IMR-90 (cell line): ENCODE measurements at regions not wholly inside any gene's neighbourhood (a gene's known extent, or its start where the extent isn't known, plus 50 kb on each side); places are given as distances from the start of the nearest gene placed in this dataset.

Experiments used
- ATAC-seq: fragments of 200-7000 bp; cut with Tn5 transposase; 2 replicates; pipeline ENCODE4 v1.9.1; 2020; ENCODE audit warnings: low read depth, mild to moderate bottlenecking, moderate library complexity
- BruUV-seq: library from RNA; stranded (reverse); fragments of 400-500 nt; replicated peaks from 2 replicates; lab custom pipeline; 2021; lab: Mats Ljungman, UMichigan
- CTCF ChIA-PET: fragments of 300-600 bp; formaldehyde crosslinking; extraction: SDS; loops from one replicate; lab custom pipeline; 2021; ENCODE audit warnings: antibody characterized with exemption; lab: Yijun Ruan, JAX
- POLR2A ChIA-PET: fragments of 300-600 bp; sonication (Branson Sonifier 250); formaldehyde crosslinking; loops from one replicate; lab custom pipeline; 2022; ENCODE audit warnings: antibody characterized with exemption; ENCODE audit not compliant: unreplicated experiment; lab: Charles Lee
- DNase-seq: peaks from one replicate; pipeline ENCODE4 v3.0.0; 2013
- H2AFZ ChIP-seq: replicated peaks from 2 replicates; pipeline ENCODE3; 2013; ENCODE audit warnings: low read length, mild to moderate bottlenecking; ENCODE audit not compliant: poor library complexity
- H2AK5ac ChIP-seq: 2 replicates; pipeline ENCODE4 v1.6.1; 2013; ENCODE audit warnings: low read depth, low read length, inconsistent platforms
- H2AK9ac ChIP-seq: replicated peaks from 2 replicates; pipeline ENCODE3; 2013; ENCODE audit warnings: mild to moderate bottlenecking, low read depth, low read length, moderate library complexity; ENCODE audit not compliant: poor library complexity
- H2BK120ac ChIP-seq: 2 replicates; pipeline ENCODE4 v1.6.1; 2013; ENCODE audit warnings: low read depth, low read length, inconsistent platforms
- H2BK15ac ChIP-seq: 3 replicates; pipeline ENCODE4 v1.6.1; 2013; ENCODE audit warnings: low read depth, low read length, inconsistent platforms
- H2BK20ac ChIP-seq: 2 replicates; pipeline ENCODE4 v1.6.1; 2013; ENCODE audit warnings: low read depth, mild to moderate bottlenecking, inconsistent platforms, low read length, moderate library complexity
- H2BK5ac ChIP-seq: 2 replicates; pipeline ENCODE4 v1.6.1; 2013; ENCODE audit warnings: mild to moderate bottlenecking, low read depth, low read length, inconsistent platforms; ENCODE audit not compliant: poor library complexity, severe bottlenecking
- H3K14ac ChIP-seq: replicated peaks from 2 replicates; pipeline ENCODE4 v1.6.1; 2013; ENCODE audit warnings: low read depth, low read length, inconsistent platforms
- H3K18ac ChIP-seq: 2 replicates; pipeline ENCODE4 v1.6.1; 2013; ENCODE audit warnings: low read depth, low read length, control low read depth
- H3K23ac ChIP-seq: 2 replicates; pipeline ENCODE4 v1.6.1; 2013; ENCODE audit warnings: low read depth, low read length, inconsistent platforms
- H3K27ac ChIP-seq: 2 replicates; pipeline ENCODE4 v1.5.1; 2013; ENCODE audit warnings: mild to moderate bottlenecking, control low read depth, low read length; ENCODE audit not compliant: insufficient read depth
- H3K27me3 ChIP-seq: 2 replicates; pipeline ENCODE4 v1.6.1; 2013; ENCODE audit warnings: low read length; ENCODE audit not compliant: control insufficient read depth, insufficient read depth
- H3K36me3 ChIP-seq: 2 replicates; pipeline ENCODE4 v1.6.1; 2013; ENCODE audit warnings: low read length, mixed read lengths; ENCODE audit not compliant: control insufficient read depth, insufficient read depth
- H3K4ac ChIP-seq: 2 replicates; pipeline ENCODE4 v1.6.1; 2013; ENCODE audit warnings: low read depth, low read length, inconsistent platforms
- H3K4me1 ChIP-seq: 2 replicates; pipeline ENCODE4 v1.6.1; 2013; ENCODE audit warnings: low read length, mixed read lengths; ENCODE audit not compliant: control insufficient read depth, insufficient read depth
- H3K4me2 ChIP-seq: 2 replicates; pipeline ENCODE4 v1.6.1; 2013; ENCODE audit warnings: low read depth, mild to moderate bottlenecking, control low read depth, low read length, moderate library complexity
- H3K4me3 ChIP-seq: 2 replicates; pipeline ENCODE4 v1.5.1; 2013; ENCODE audit warnings: low read depth, mild to moderate bottlenecking, control low read depth, low read length, moderate library complexity; ENCODE audit not compliant: insufficient read depth
- H3K56ac ChIP-seq: 2 replicates; pipeline ENCODE4 v1.6.1; 2013; ENCODE audit warnings: low read length, inconsistent platforms; ENCODE audit not compliant: insufficient read depth; ENCODE audit errors: extremely low read depth
- H3K79me1 ChIP-seq, 2 experiments: 2 replicates each; pipeline ENCODE4 v1.6.1; 2013; ENCODE audit warnings: low read length in 2 of 2, inconsistent platforms in 1 of 2, low read depth in 1 of 2
- H3K9ac ChIP-seq: 2 replicates; pipeline ENCODE4 v1.6.1; 2013; ENCODE audit warnings: low read depth, low read length, control low read depth
- H3K9me1 ChIP-seq: 2 replicates; pipeline ENCODE4 v1.6.1; 2013; ENCODE audit warnings: low read length, inconsistent platforms; ENCODE audit not compliant: insufficient read depth
- H3K9me3 ChIP-seq: 2 replicates; pipeline ENCODE4 v1.6.1; 2013; ENCODE audit warnings: low read length; ENCODE audit not compliant: control insufficient read depth, insufficient read depth
- H4K20me1 ChIP-seq: 2 replicates; pipeline ENCODE4 v1.6.1; 2013; ENCODE audit warnings: low read length, inconsistent platforms; ENCODE audit not compliant: insufficient read depth
- H4K5ac ChIP-seq: 2 replicates; pipeline ENCODE4 v1.6.1; 2013; ENCODE audit warnings: mild to moderate bottlenecking, low read depth, low read length, control low read depth
- H4K8ac ChIP-seq, 2 experiments: 2 replicates each; pipeline ENCODE4 v1.6.1; 2013; ENCODE audit warnings: low read depth in 2 of 2, low read length in 2 of 2, control low read depth in 1 of 2, inconsistent platforms in 1 of 2
- H4K91ac ChIP-seq: 2 replicates; pipeline ENCODE4 v1.6.1; 2013; ENCODE audit warnings: low read depth, low read length, inconsistent platforms; ENCODE audit not compliant: insufficient read depth
- BHLHE40 ChIP-seq: fragments of 150-350 bp; IDR thresholded peaks from 2 replicates; pipeline ENCODE4 v1.6.1; 2016; ENCODE audit warnings: mild to moderate bottlenecking, low read depth, low read length
- CEBPB ChIP-seq: IDR thresholded peaks from 2 replicates; pipeline ENCODE4 v1.6.1; 2012; ENCODE audit warnings: low read depth, low read length, improper control_type of control experiment
- CHD1 ChIP-seq: IDR thresholded peaks from 2 replicates; pipeline ENCODE4 v1.6.1; 2012; ENCODE audit warnings: low read depth, low read length, improper control_type of control experiment
- ELK1 ChIP-seq: fragments of 150-350 bp; IDR thresholded peaks from 2 replicates; pipeline ENCODE4 v1.6.1; 2016; ENCODE audit warnings: low read depth, mild to moderate bottlenecking, low read length, moderate library complexity, borderline replicate concordance
- FOS ChIP-seq: fragments of 150-350 bp; IDR thresholded peaks from 2 replicates; pipeline ENCODE4 v1.6.1; 2016; ENCODE audit warnings: low read depth, low read length
- MAFK ChIP-seq: IDR thresholded peaks from 2 replicates; pipeline ENCODE4 v1.6.1; 2012; ENCODE audit warnings: low read depth, low read length, improper control_type of control experiment
- MXI1 ChIP-seq: IDR thresholded peaks from 2 replicates; pipeline ENCODE4 v1.6.1; 2012; ENCODE audit warnings: low read depth, mild to moderate bottlenecking, low read length, moderate library complexity, borderline replicate concordance
- NFE2L2 ChIP-seq: fragments of 150-350 bp; IDR thresholded peaks from 2 replicates; pipeline ENCODE4 v1.6.1; 2016; ENCODE audit warnings: low read depth, mild to moderate bottlenecking, low read length
- POLR2A ChIP-seq: IDR thresholded peaks from 2 replicates; pipeline ENCODE4 v1.6.1; 2012; ENCODE audit warnings: mild to moderate bottlenecking, low read depth, low read length
- RAD21 ChIP-seq: IDR thresholded peaks from 2 replicates; pipeline ENCODE4 v1.6.1; 2012; ENCODE audit warnings: low read length, improper control_type of control experiment
- RCOR1 ChIP-seq: IDR thresholded peaks from 2 replicates; pipeline ENCODE4 v1.6.1; 2012; ENCODE audit warnings: mild to moderate bottlenecking, low read length, improper control_type of control experiment; ENCODE audit not compliant: insufficient replicate concordance
- RFX5 ChIP-seq: IDR thresholded peaks from 2 replicates; pipeline ENCODE4 v1.8.0; 2012; ENCODE audit warnings: low read depth, mild to moderate bottlenecking, low read length, moderate library complexity
- SMC3 ChIP-seq: fragments of 150-350 bp; IDR thresholded peaks from 2 replicates; pipeline ENCODE4 v1.6.1; 2016; ENCODE audit warnings: low read depth, mild to moderate bottlenecking, antibody characterized with exemption, low read length, moderate library complexity
- USF2 ChIP-seq: fragments of 150-350 bp; IDR thresholded peaks from 2 replicates; pipeline ENCODE4 v1.6.1; 2017; ENCODE audit warnings: mild to moderate bottlenecking, antibody characterized with exemption, low read length, low read depth
- WGBS, 2 experiments: methylation state at CpG; one replicate each; pipeline versions ENCODE4 v1.1.5 to v1.1.7; 2013; ENCODE audit warnings: missing lambda C conversion rate in 2 of 2; ENCODE audit not compliant: insufficient read length in 1 of 2; ENCODE audit errors: extremely low coverage in 2 of 2; 5-methylcytosine and 5-hydroxymethylcytosine counted together
- dilution Hi-C: fragments of 300-500 bp; cut with HindIII; formaldehyde crosslinking; loops from one replicate; pipeline ENCODE4 v1.14.3; 2018; ENCODE audit warnings: low sequenced_read_pairs; ENCODE audit not compliant: unreplicated experiment
- in situ Hi-C: fragments of 300-500 bp; cut with MboI; formaldehyde crosslinking; loops from 3 replicates; pipeline ENCODE4 v1.14.3; 2019; ENCODE audit warnings: low sequenced_read_pairs, inconsistent platforms, mixed read lengths
- intact Hi-C: fragments of 100-400 bp; cut with micrococcal nuclease; formaldehyde crosslinking; loops from 2 replicates; pipeline ENCODE4 v1.10.0; 2022

GRCh38 chr15:101561584-101561906 lies 72.0 kb upstream of the PCSK6 start:
- H3K9me3 ChIP-seq: no peaks in the 10 kb centered on the region
- no peaks in the 10 kb centered on the region for H4K20me1 ChIP-seq
- DNase-seq: no peak
- H3K4me2 ChIP-seq: no peak overlapping the region
- no peaks in the 10 kb centered on the region for H3K9me1 ChIP-seq
- H3K18ac ChIP-seq: no peak overlapping the region
- H4K91ac ChIP-seq: no peak overlapping the region
- no peak overlapping the region for H2BK5ac ChIP-seq
- no peak overlapping the region for H4K5ac ChIP-seq
- H2AK5ac ChIP-seq: no peak overlapping the region
- no peaks in the 10 kb centered on the region for H3K36me3 ChIP-seq
- H2BK120ac ChIP-seq: no peak overlapping the region
- WGBS, 2 experiments: 80% methylated on average over 5 of the region's 15 CpGs; no CpG with 5 or more reads in 1 of the 2 experiments
- no peak overlapping the region for H2AFZ ChIP-seq
- no TSS peak for BruUV-seq
- peaks cover 3% of the 10 kb centered on the region for H3K4me1 ChIP-seq
- intact Hi-C loops (no loop called here), dilution Hi-C loops (no loop called here), in situ Hi-C loops (no loop called here)
- H3K9ac ChIP-seq: no peak overlapping the region
- H2AK9ac ChIP-seq: no peak overlapping the region
- H3K4me3 ChIP-seq: no peak overlapping the region
- H3K79me1 ChIP-seq: no peaks in the 10 kb centered on the region
- H4K8ac ChIP-seq: no peak overlapping the region
- H3K56ac ChIP-seq: no peak overlapping the region
- TF ChIP-seq RCOR1 (no peak), MAFK (no peak), RAD21 (no peak), SMC3 (no peak), USF2 (no peak), ELK1 (no peak), POLR2A (no peak), NFE2L2 (no peak), FOS (no peak), RFX5 (no peak), MXI1 (no peak), CHD1 (no peak), BHLHE40 (no peak), CEBPB (no peak)
- CTCF ChIA-PET: no interaction called here
- H2BK20ac ChIP-seq: no peak overlapping the region
- POLR2A ChIA-PET: no interaction called here
- peaks cover 16% of the 10 kb centered on the region for H3K27me3 ChIP-seq
- H3K23ac ChIP-seq: no peak overlapping the region
- H3K4ac ChIP-seq: no peak overlapping the region
- no peak overlapping the region for H3K14ac ChIP-seq
- no peak overlapping the region for H2BK15ac ChIP-seq
- no peak for ATAC-seq
- H3K27ac ChIP-seq: no peak overlapping the region
